ENCODE measurements at regions not wholly inside any gene's neighbourhood (a gene's known extent, or its start where the extent isn't known, plus 50 kb on each side); places are given as distances from the start of the nearest gene placed in this dataset.
"Not testable (repeated sequence)": the region's sequence is repeated elsewhere in the genome, so short reads cannot be mapped to it uniquely, and the experiment has no call there.

DNA sequence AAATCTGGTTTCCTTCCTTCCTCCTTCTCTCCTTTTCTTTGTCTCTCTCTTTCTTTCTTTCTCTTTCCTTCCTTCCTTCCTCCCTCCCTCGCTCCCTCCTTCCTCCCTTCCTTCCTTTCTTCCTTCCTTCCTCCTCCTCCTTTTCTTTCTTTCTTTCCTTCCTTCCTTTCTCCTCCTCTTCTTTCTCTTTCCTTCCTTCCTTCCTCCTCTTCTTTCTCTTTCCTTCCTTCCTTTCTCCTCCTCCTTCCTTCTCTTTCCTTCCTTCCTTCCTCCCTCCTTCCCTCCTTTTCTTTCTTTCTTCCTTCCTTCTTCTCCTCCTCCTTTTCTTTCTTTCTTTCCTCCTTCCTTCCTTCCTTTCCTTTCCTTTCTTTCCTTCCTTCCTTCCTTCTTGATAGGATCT is 61.2 kb downstream of the VIP start:
- H3K4me3 Mint-ChIP-seq: no peak overlapping the region

GRCh38 chr6:152815230-152815872 is 64.8 kb downstream of the VIP start:
- CTCF ChIA-PET: interaction anchor here (0.5 kb wide), 1 partner anchor 79 kb away, joined by 3 read pairs; no protein-coding TSS in a partner anchor

More for the DNA sequence above, 61.2 kb downstream of the VIP start:
- no peak for DNase-seq
- Mint-ChIP-seq H3K4me1 (ENCODE audit: low read depth) (no peaks in the 10 kb centered on the region), H3K27ac (no peak overlapping the region), H3K36me3 (ENCODE audit: low read depth) (no peaks in the 10 kb centered on the region), H3K9me3 (no peaks in the 10 kb centered on the region), H3K27me3 (ENCODE audit: low read depth) (peaks cover 2% of the 10 kb centered on the region)
- CTCF ChIA-PET: no interaction called here
- intact Hi-C loops (cut with micrococcal nuclease): no loop called here

GRCh38 chr6:152816055-152816454 is 65.5 kb downstream of the VIP start:
- Mint-ChIP-seq H3K4me1 (ENCODE audit: low read depth) (no peaks in the 10 kb centered on the region), H3K27ac (no peak overlapping the region), H3K36me3 (ENCODE audit: low read depth) (no peaks in the 10 kb centered on the region), H3K27me3 (ENCODE audit: low read depth) (peaks cover 2% of the 10 kb centered on the region), H3K9me3 (no peaks in the 10 kb centered on the region), H3K4me3 (no peak overlapping the region)
- intact Hi-C loops (cut with micrococcal nuclease): no loop called here
- DNase-seq: no peak
- CTCF ChIA-PET: no interaction called here

More at GRCh38 chr6:152815230-152815872, 64.8 kb downstream of the VIP start:
- Mint-ChIP-seq H3K27ac (no peak overlapping the region), H3K9me3 (no peaks in the 10 kb centered on the region), H3K36me3 (ENCODE audit: low read depth) (no peaks in the 10 kb centered on the region), H3K4me3 (no peak overlapping the region), H3K4me1 (ENCODE audit: low read depth) (no peaks in the 10 kb centered on the region), H3K27me3 (ENCODE audit: low read depth) (peaks cover 2% of the 10 kb centered on the region)
- intact Hi-C loops (cut with micrococcal nuclease): no loop called here
- no peak for DNase-seq

DNA sequence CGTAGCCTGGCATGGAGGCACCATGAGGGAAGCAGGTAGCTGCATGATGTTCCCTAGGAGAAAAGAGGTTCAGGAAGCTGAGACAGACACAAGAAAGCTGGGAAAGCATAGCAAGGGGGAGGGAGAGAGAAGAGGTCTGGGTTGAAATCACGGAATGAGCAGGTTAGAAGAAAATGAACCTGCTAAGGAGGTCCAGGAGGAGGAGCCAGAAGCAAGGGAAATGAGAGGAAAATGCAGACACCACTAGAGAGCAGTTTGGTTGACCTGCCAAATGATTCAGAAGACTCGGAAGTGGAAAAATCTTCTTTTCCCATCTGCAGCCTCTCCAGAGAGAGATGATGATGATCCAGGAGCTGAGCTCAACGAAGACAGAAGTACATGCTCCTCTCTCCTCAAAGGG is 70.9 kb downstream of the VIP start:
- CTCF ChIA-PET: no interaction called here
- H3K4me3 Mint-ChIP-seq: no peak overlapping the region

DNA sequence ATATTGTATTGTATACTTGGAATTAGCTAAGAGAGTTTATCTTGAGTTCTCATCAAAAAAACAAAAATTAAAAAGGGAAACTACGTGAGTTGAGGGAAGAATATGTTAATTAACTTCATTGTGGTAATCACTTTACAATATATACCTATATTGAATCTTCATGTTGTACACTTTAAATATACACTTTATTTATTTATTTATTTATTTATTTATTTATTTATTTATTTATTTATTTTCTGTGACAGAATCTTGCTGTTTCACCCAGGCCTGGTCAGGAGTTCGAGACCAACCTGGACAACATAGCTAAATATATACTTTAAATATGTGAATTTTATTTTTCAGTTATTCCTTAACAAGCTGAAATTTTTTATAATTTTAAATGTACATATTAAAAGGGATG is 74.1 kb downstream of the VIP start:
- intact Hi-C loops (cut with micrococcal nuclease): no loop called here
- H3K36me3 Mint-ChIP-seq (ENCODE audit: low read depth): no peaks in the 10 kb centered on the region
- no peak overlapping the region for H3K27ac Mint-ChIP-seq
- DNase-seq: no peak
- CTCF ChIA-PET: no interaction called here
- no peaks in the 10 kb centered on the region for H3K9me3 Mint-ChIP-seq
- no peaks in the 10 kb centered on the region for H3K4me1 Mint-ChIP-seq (ENCODE audit: low read depth)
- no peak overlapping the region for H3K4me3 Mint-ChIP-seq
- H3K27me3 Mint-ChIP-seq (ENCODE audit: low read depth): no peaks in the 10 kb centered on the region

More for the DNA sequence above, 70.9 kb downstream of the VIP start:
- H3K27me3 Mint-ChIP-seq (ENCODE audit: low read depth): no peaks in the 10 kb centered on the region
- H3K9me3 Mint-ChIP-seq: no peaks in the 10 kb centered on the region
- intact Hi-C loops (cut with micrococcal nuclease): no loop called here
- DNase-seq: no peak
- no peaks in the 10 kb centered on the region for H3K36me3 Mint-ChIP-seq (ENCODE audit: low read depth)
- no peaks in the 10 kb centered on the region for H3K4me1 Mint-ChIP-seq (ENCODE audit: low read depth)
- no peak overlapping the region for H3K27ac Mint-ChIP-seq

DNA sequence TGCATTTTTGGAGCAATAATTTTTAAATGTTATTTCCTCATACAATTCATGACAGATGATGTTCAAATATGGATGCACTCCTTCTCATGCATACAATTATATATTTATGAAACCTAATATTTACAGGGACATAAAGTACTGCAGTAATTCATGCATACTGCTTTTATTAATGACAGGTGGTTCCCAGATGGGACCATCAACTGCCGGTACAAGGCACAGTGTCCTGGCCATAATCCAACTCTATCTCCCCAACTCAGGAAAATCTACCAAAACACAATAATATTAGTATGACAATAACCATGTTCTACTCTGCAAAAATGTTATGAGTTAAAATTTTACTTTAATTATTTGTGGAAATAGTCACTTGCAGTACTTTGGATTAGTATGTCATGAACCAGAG is 77.8 kb downstream of the VIP start:
- Mint-ChIP-seq H3K27me3 (ENCODE audit: low read depth) (no peaks in the 10 kb centered on the region), H3K27ac (no peak overlapping the region), H3K36me3 (ENCODE audit: low read depth) (no peaks in the 10 kb centered on the region), H3K9me3 (no peaks in the 10 kb centered on the region), H3K4me1 (ENCODE audit: low read depth) (no peaks in the 10 kb centered on the region), H3K4me3 (no peak overlapping the region)
- intact Hi-C loops (cut with micrococcal nuclease): no loop called here
- CTCF ChIA-PET: no interaction called here
- DNase-seq: no peak

- DNase-seq; H3K27me3 Mint-ChIP-seq (ENCODE audit: low read depth); H3K36me3 Mint-ChIP-seq (ENCODE audit: low read depth); intact Hi-C loops (cut with micrococcal nuclease); H3K4me1 Mint-ChIP-seq (ENCODE audit: low read depth); H3K4me3 Mint-ChIP-seq; H3K27ac Mint-ChIP-seq; H3K9me3 Mint-ChIP-seq: not testable (repeated sequence)
- CTCF ChIA-PET: interaction anchor here (0.7 kb wide), 1 partner anchor 98 kb away, joined by 3 read pairs; no protein-coding TSS in a partner anchor
Measured at GRCh38 chr6:152834366-152834765, 83.8 kb downstream of the VIP start.

- H3K4me1 Mint-ChIP-seq (ENCODE audit: low read depth): no peaks in the 10 kb centered on the region
- intact Hi-C loops (cut with micrococcal nuclease): no loop called here
- no peaks in the 10 kb centered on the region for H3K9me3 Mint-ChIP-seq
- CTCF ChIA-PET: no interaction called here
- DNase-seq: no peak
- peaks cover 12% of the 10 kb centered on the region for H3K27me3 Mint-ChIP-seq (ENCODE audit: low read depth)
- no peaks in the 10 kb centered on the region for H3K36me3 Mint-ChIP-seq (ENCODE audit: low read depth)
- H3K4me3 Mint-ChIP-seq: no peak overlapping the region
- H3K27ac Mint-ChIP-seq: no peak overlapping the region
Measured at GRCh38 chr6:152836523-152836922, 85.9 kb downstream of the VIP start.

GRCh38 chr6:152845421-152845820 is 94.8 kb downstream of the VIP start:
- no peaks in the 10 kb centered on the region for H3K4me1 Mint-ChIP-seq (ENCODE audit: low read depth)
- H3K27me3 Mint-ChIP-seq (ENCODE audit: low read depth): peaks cover 14% of the 10 kb centered on the region
- CTCF ChIA-PET: no interaction called here
- intact Hi-C loops (cut with micrococcal nuclease): no loop called here
- H3K27ac Mint-ChIP-seq: no peak overlapping the region
- no peak for DNase-seq
- no peaks in the 10 kb centered on the region for H3K36me3 Mint-ChIP-seq (ENCODE audit: low read depth)
- no peak overlapping the region for H3K4me3 Mint-ChIP-seq
- H3K9me3 Mint-ChIP-seq: peaks cover 6% of the 10 kb centered on the region

DNA sequence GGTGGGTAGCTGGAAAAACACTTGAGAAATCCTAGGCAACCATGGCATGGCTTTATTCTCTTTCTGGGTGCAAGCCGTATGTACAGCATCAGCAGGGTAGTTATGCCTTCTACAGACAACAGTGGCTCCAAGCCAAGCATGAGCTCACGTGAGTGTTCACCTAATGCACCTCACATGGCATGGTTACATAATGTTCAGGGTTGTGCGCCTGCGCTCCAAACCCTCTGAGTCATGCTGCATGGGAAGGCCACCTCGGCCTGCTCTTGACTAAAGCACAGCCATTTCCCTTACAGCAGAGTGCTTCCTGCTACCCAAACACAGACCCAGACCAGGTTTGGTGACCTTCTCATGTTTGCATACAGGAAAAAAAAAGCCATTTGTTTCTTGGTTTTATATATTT is 96.2 kb downstream of the VIP start:
- CTCF ChIA-PET: no interaction called here
- DNase-seq: no peak
- peaks cover 6% of the 10 kb centered on the region for H3K9me3 Mint-ChIP-seq
- H3K4me3 Mint-ChIP-seq: no peak overlapping the region
- no peak overlapping the region for H3K27ac Mint-ChIP-seq
- no peaks in the 10 kb centered on the region for H3K4me1 Mint-ChIP-seq (ENCODE audit: low read depth)
- peaks cover 9% of the 10 kb centered on the region for H3K27me3 Mint-ChIP-seq (ENCODE audit: low read depth)
- intact Hi-C loops (cut with micrococcal nuclease): no loop called here
- no peaks in the 10 kb centered on the region for H3K36me3 Mint-ChIP-seq (ENCODE audit: low read depth)

DNA sequence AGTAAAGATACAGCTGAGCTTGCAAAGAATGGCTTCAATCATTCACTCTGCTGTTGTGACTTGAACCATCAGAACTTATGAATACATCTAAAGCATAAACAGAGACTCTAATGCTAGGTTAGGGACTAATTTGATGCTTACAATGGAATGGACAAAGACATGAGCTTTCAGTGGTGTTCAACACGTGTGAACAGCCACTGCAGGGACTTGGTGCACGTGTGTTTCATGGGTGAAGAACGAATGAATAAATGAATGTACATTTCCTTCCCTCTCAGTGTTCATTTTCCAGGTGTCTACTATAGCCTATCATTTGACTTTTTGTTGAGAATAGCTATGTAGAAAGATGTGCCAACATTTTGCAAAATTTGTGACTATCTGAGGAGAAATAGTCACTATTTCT is 98.3 kb downstream of the VIP start:
- Mint-ChIP-seq H3K36me3 (ENCODE audit: low read depth) (no peaks in the 10 kb centered on the region), H3K27ac (no peak overlapping the region), H3K9me3 (peaks cover 6% of the 10 kb centered on the region), H3K4me1 (ENCODE audit: low read depth) (no peaks in the 10 kb centered on the region), H3K27me3 (ENCODE audit: low read depth) (peaks cover 13% of the 10 kb centered on the region), H3K4me3 (no peak overlapping the region)
- CTCF ChIA-PET: interaction anchor here (1.9 kb wide), 1 partner anchor 105 kb away, joined by 5 read pairs; no protein-coding TSS in a partner anchor
- intact Hi-C loops (cut with micrococcal nuclease): no loop called here
- no peak for DNase-seq

- intact Hi-C loops (cut with micrococcal nuclease): no loop called here
Measured at GRCh38 chr6:152854086-152854795, 103.6 kb downstream of the VIP start.

GRCh38 chr6:152858141-152858540 is 107.5 kb downstream of the VIP start:
- DNase-seq: no peak
- H3K4me1 Mint-ChIP-seq (ENCODE audit: low read depth): no peaks in the 10 kb centered on the region
- CTCF ChIA-PET: no interaction called here
- H3K4me3 Mint-ChIP-seq: no peak overlapping the region
- peaks cover 20% of the 10 kb centered on the region for H3K27me3 Mint-ChIP-seq (ENCODE audit: low read depth)
- no peak overlapping the region for H3K27ac Mint-ChIP-seq
- intact Hi-C loops (cut with micrococcal nuclease): no loop called here
- H3K36me3 Mint-ChIP-seq (ENCODE audit: low read depth): no peaks in the 10 kb centered on the region
- H3K9me3 Mint-ChIP-seq: no peaks in the 10 kb centered on the region

More at GRCh38 chr6:152854086-152854795, 103.6 kb downstream of the VIP start:
- DNase-seq: no peak
- Mint-ChIP-seq H3K27ac (no peak overlapping the region), H3K4me1 (ENCODE audit: low read depth) (no peaks in the 10 kb centered on the region), H3K9me3 (no peaks in the 10 kb centered on the region), H3K4me3 (no peak overlapping the region), H3K27me3 (ENCODE audit: low read depth) (peaks cover 20% of the 10 kb centered on the region), H3K36me3 (ENCODE audit: low read depth) (no peaks in the 10 kb centered on the region)
- CTCF ChIA-PET: no interaction called here
